MCF 10A (cell line): ENCODE measurements at regions not wholly inside any gene's neighbourhood (a gene's known extent, or its start where the extent isn't known, plus 50 kb on each side); places are given as distances from the start of the nearest gene placed in this dataset.

ENCODE experiments used
- BruUV-seq: library from RNA; stranded (reverse); fragments of 400-500 nt; replicated peaks from 2 replicates; lab custom pipeline; 2021; lab: Mats Ljungman, UMichigan
- CTCF ChIA-PET: fragments of 300-600 bp; sonication (Branson Sonifier 250); formaldehyde crosslinking; extraction: SDS; loops from one replicate; lab custom pipeline; 2021; ENCODE audit warnings: antibody characterized with exemption, inconsistent platforms; lab: Yijun Ruan, JAX
- POLR2A ChIA-PET: fragments of 300-600, 350-650 bp; sonication (Branson Sonifier 250); formaldehyde crosslinking; extraction: SDS; loops from one replicate; lab custom pipeline; 2020; ENCODE audit warnings: antibody characterized with exemption, inconsistent platforms; lab: Yijun Ruan, JAX
- DNase-seq: peaks from one replicate; pipeline ENCODE4 v3.0.0-alpha.2; 2018; ENCODE audit not compliant: unreplicated experiment
- H3K27ac Mint-ChIP-seq: one replicate; pipeline ENCODE4 v1.8.0; 2022; ENCODE audit warnings: mild to moderate bottlenecking, low read depth, mixed read lengths; ENCODE audit not compliant: unreplicated experiment
- H3K27me3 Mint-ChIP-seq: one replicate; pipeline ENCODE4 v1.8.0; 2022; ENCODE audit warnings: mixed read lengths; ENCODE audit not compliant: insufficient read depth, unreplicated experiment
- H3K36me3 Mint-ChIP-seq: one replicate; pipeline ENCODE4 v1.8.0; 2022; ENCODE audit warnings: mild to moderate bottlenecking, moderate library complexity, mixed read lengths; ENCODE audit not compliant: insufficient read depth, unreplicated experiment
- H3K4me1 Mint-ChIP-seq: one replicate; pipeline ENCODE4 v1.8.0; 2022; ENCODE audit warnings: mixed read lengths; ENCODE audit not compliant: insufficient read depth, unreplicated experiment
- H3K4me3 Mint-ChIP-seq: one replicate; pipeline ENCODE4 v1.8.0; 2022; ENCODE audit warnings: mild to moderate bottlenecking, moderate library complexity, mixed read lengths; ENCODE audit not compliant: unreplicated experiment
- H3K9me3 Mint-ChIP-seq: one replicate; pipeline ENCODE4 v1.8.0; 2022; ENCODE audit warnings: mixed read lengths; ENCODE audit not compliant: unreplicated experiment
- CTCF ChIP-seq: fragments of 200-600 bp; IDR thresholded peaks from one replicate; pipeline ENCODE4 v1.8.0; 2022; ENCODE audit warnings: antibody characterized with exemption, mild to moderate bottlenecking; ENCODE audit not compliant: unreplicated experiment
- intact Hi-C: fragments of 100-400 bp; cut with micrococcal nuclease; formaldehyde crosslinking; loops from 2 replicates; pipeline ENCODE4 v1.14.1; 2022

GRCh38 chr12:111196532-111196931 lies 172.4 kb downstream of the PHETA1 start:
- ChIA-PET CTCF (interaction anchor here (0.9 kb wide), 1 partner anchor 14 kb away, joined by 4 read pairs; no protein-coding TSS in a partner anchor), POLR2A (no interaction called here)
- Mint-ChIP-seq H3K4me1 (peaks cover 5% of the 10 kb centered on the region), H3K27ac (no peak overlapping the region), H3K9me3 (no peaks in the 10 kb centered on the region), H3K4me3 (no peak overlapping the region), H3K36me3 (no peaks in the 10 kb centered on the region), H3K27me3 (peaks cover 58% of the 10 kb centered on the region)
- TF ChIP-seq CTCF = no peak
- no peak for DNase-seq
- intact Hi-C loops = no loop called here
- BruUV-seq = no TSS peak

- no peaks in the 10 kb centered on the region for H3K36me3 Mint-ChIP-seq
- ChIA-PET CTCF (interaction anchor here (0.6 kb wide), 2 partner anchors 104 to 513 kb away, joined by 3 to 4 read pairs; no protein-coding TSS in a partner anchor), POLR2A (no interaction called here)
- H3K27ac Mint-ChIP-seq = no peak overlapping the region
- no peak overlapping the region for H3K4me3 Mint-ChIP-seq
- no TSS peak for BruUV-seq
- no peaks in the 10 kb centered on the region for H3K9me3 Mint-ChIP-seq
- H3K4me1 Mint-ChIP-seq = no peaks in the 10 kb centered on the region
- intact Hi-C loops = no loop called here
- DNase-seq = no peak
- H3K27me3 Mint-ChIP-seq = peaks cover 53% of the 10 kb centered on the region
- no peak for TF ChIP-seq CTCF
Observed at GRCh38 chr12:111195316-111195715, 173.6 kb downstream of the PHETA1 start.

GRCh38 chr12:111194703-111195051 lies 174.2 kb downstream of the PHETA1 start:
- BruUV-seq = no TSS peak
- no peaks in the 10 kb centered on the region for H3K9me3 Mint-ChIP-seq
- intact Hi-C loops = no loop called here
- H3K27ac Mint-ChIP-seq = no peak overlapping the region
- no peak overlapping the region for H3K4me3 Mint-ChIP-seq
- no peak for DNase-seq
- POLR2A ChIA-PET = no interaction called here
- H3K36me3 Mint-ChIP-seq = no peaks in the 10 kb centered on the region
- H3K27me3 Mint-ChIP-seq = peaks cover 53% of the 10 kb centered on the region
- no peaks in the 10 kb centered on the region for H3K4me1 Mint-ChIP-seq
- CTCF ChIA-PET = interaction anchor here (0.6 kb wide), 1 partner anchor 104 kb away, joined by 3 read pairs; no protein-coding TSS in a partner anchor
- TF ChIP-seq CTCF = no peak

GRCh38 chr12:111193977-111194702 lies 174.8 kb downstream of the PHETA1 start:
- Mint-ChIP-seq H3K27me3 (peaks cover 53% of the 10 kb centered on the region), H3K36me3 (no peaks in the 10 kb centered on the region), H3K27ac (no peak overlapping the region), H3K4me1 (no peaks in the 10 kb centered on the region), H3K9me3 (no peaks in the 10 kb centered on the region), H3K4me3 (no peak overlapping the region)
- no peak for TF ChIP-seq CTCF
- BruUV-seq = no TSS peak
- intact Hi-C loops = no loop called here
- ChIA-PET CTCF (no interaction called here), POLR2A (no interaction called here)
- no peak for DNase-seq
